ENCODE measurements at regions not wholly inside any gene's neighbourhood (a gene's known extent, or its start where the extent isn't known, plus 50 kb on each side); places are given as distances from the start of the nearest gene placed in this dataset.

- TF ChIP-seq IRF5 (IDR thresholded peaks at IDR 0.05; ENCODE audit: borderline replicate concordance) (no peak), SMARCA5 (IDR thresholded peaks at IDR 0.05) (no peak), ATF3 (IDR thresholded peaks at IDR 0.05; ENCODE audit: borderline replicate concordance, extremely low read depth, low read depth, low read length) (no peak), CEBPB (IDR thresholded peaks at IDR 0.05; ENCODE audit: borderline replicate concordance in 1 of 2, low read depth in 2 of 2, low read length in 2 of 2) (no peak), ZSCAN29 (IDR thresholded peaks at IDR 0.05) (no peak), HCFC1 (IDR thresholded peaks at IDR 0.05; ENCODE audit: low read length) (no peak), GABPA (IDR thresholded peaks at IDR 0.05; ENCODE audit: low read depth) (no peak), ZZZ3 (IDR thresholded peaks at IDR 0.05; ENCODE audit: control insufficient read depth, insufficient read length, low read depth) (no peak), BACH1 (IDR thresholded peaks at IDR 0.05; ENCODE audit: borderline replicate concordance) (no peak), REST (IDR thresholded peaks at IDR 0.05; ENCODE audit: low read depth, low read length) (no peak), BCL3 (IDR thresholded peaks at IDR 0.05; ENCODE audit: borderline replicate concordance, insufficient read depth, low read depth, low read length, poor library complexity, severe bottlenecking) (no peak)
Observed at GRCh38 chr2:38444247-38444646, 67.2 kb upstream of the ATL2 start (continued).
